ENCODE measurements at regions not wholly inside any gene's neighbourhood (a gene's known extent, or its start where the extent isn't known, plus 50 kb on each side); places are given as distances from the start of the nearest gene placed in this dataset.
"Not testable (repeated sequence)": the region's sequence is repeated elsewhere in the genome, so short reads cannot be mapped to it uniquely, and the experiment has no call there.

- not testable (repeated sequence) for TF ChIP-seq POLR2A, CTCF (IDR thresholded peaks at IDR 0.05)
Observed at GRCh38 chr15:58363118-58363517, 68.7 kb upstream of the LIPC start.
